AG04449 (cell line): ENCODE measurements at regions not wholly inside any gene's neighbourhood (a gene's known extent, or its start where the extent isn't known, plus 50 kb on each side); places are given as distances from the start of the nearest gene placed in this dataset.

Experiments used
- CTCF ChIA-PET: fragments of 350-600 bp; formaldehyde crosslinking; extraction: SDS; loops from one replicate; lab custom pipeline; 2021; ENCODE audit warnings: antibody characterized with exemption; lab: Yijun Ruan, JAX
- POLR2A ChIA-PET: fragments of 400-600, 350-600 bp; formaldehyde crosslinking; extraction: SDS; loops from one replicate; lab custom pipeline; 2020; ENCODE audit warnings: antibody characterized with exemption, inconsistent platforms; lab: Yijun Ruan, JAX
- DNase-seq: peaks from one replicate; pipeline ENCODE4 v3.0.0-alpha.2; 2010; ENCODE audit warnings: low read depth, low spot score
- H3K4me3 ChIP-seq: 2 replicates; pipeline ENCODE4 v1.5.1; 2011; ENCODE audit warnings: low read depth, mild to moderate bottlenecking, control low read depth, low read length
- TF ChIP-seq, protein P1 (sequence below): IDR thresholded peaks from one replicate; pipeline ENCODE4 v1.5.1; 2011; ENCODE audit warnings: mild to moderate bottlenecking, moderate library complexity, low read length, control low read depth, inconsistent platforms; ENCODE audit not compliant: insufficient read depth; ENCODE audit errors: missing control alignments

- POLR2A ChIA-PET = no interaction called here
- CTCF ChIA-PET = interaction anchor here (0.8 kb wide), 1 partner anchor 18 kb away, joined by 3 read pairs; no protein-coding TSS in a partner anchor
- no peak overlapping the region for H3K4me3 ChIP-seq
- no peak for DNase-seq
- TF ChIP-seq, protein P1, sequence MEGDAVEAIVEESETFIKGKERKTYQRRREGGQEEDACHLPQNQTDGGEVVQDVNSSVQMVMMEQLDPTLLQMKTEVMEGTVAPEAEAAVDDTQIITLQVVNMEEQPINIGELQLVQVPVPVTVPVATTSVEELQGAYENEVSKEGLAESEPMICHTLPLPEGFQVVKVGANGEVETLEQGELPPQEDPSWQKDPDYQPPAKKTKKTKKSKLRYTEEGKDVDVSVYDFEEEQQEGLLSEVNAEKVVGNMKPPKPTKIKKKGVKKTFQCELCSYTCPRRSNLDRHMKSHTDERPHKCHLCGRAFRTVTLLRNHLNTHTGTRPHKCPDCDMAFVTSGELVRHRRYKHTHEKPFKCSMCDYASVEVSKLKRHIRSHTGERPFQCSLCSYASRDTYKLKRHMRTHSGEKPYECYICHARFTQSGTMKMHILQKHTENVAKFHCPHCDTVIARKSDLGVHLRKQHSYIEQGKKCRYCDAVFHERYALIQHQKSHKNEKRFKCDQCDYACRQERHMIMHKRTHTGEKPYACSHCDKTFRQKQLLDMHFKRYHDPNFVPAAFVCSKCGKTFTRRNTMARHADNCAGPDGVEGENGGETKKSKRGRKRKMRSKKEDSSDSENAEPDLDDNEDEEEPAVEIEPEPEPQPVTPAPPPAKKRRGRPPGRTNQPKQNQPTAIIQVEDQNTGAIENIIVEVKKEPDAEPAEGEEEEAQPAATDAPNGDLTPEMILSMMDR = no peak
Measured at GRCh38 chr2:64795024-64795592, 141.4 kb upstream of the SERTAD2 start.

DNA sequence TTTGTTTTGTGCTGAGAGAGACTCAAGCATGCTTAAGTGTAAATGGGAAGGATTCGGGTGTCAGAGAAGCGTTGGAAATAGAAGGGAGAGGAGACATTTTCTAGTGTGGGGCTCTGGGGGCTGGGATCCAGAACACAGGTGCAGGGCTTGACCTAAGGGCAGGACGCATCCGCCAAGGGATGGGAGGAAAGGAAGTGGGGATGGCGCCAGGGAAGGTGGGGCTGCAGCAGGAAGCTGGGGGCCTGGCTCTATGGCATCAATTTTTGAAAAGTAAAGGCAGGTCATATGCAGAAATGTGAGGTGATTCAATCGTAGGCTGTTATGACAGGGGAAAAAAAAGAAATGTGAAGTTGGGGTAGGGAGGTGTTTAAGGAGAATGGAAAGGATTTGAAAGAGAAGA, 143.2 kb upstream of the SERTAD2 start:
- ChIA-PET CTCF (interaction anchor here (1.0 to 1.3 kb wide), 2 partner anchors 9 to 35 kb away, joined by 3 to 4 read pairs; no protein-coding TSS in a partner anchor), POLR2A (no interaction called here)
- no peak overlapping the region for H3K4me3 ChIP-seq
- TF ChIP-seq, protein P1 = no peak
- DNase-seq = no peak

- TF ChIP-seq, protein P1 = no peak
- H3K4me3 ChIP-seq = no peak overlapping the region
- DNase-seq = no peak
- ChIA-PET POLR2A (interaction anchor here (0.6 to 1.0 kb wide), 2 partner anchors 8 to 165 kb away, joined by 3 to 7 read pairs; no protein-coding TSS in a partner anchor), CTCF (interaction anchor here (0.8 to 1.0 kb wide), 2 partner anchors 10 to 48 kb away, joined by 3 read pairs; no protein-coding TSS in a partner anchor)
Measured at GRCh38 chr2:64797881-64798575, 144.3 kb upstream of the SERTAD2 start.

- POLR2A ChIA-PET = no interaction called here
- CTCF ChIA-PET = interaction anchor here (0.9 to 1.5 kb wide), 2 partner anchors 15 to 62 kb away, joined by 3 read pairs; no protein-coding TSS in a partner anchor
- DNase-seq = no peak
Measured at GRCh38 chr2:64799592-64800252, 146.0 kb upstream of the SERTAD2 start.

GRCh38 chr2:64803776-64804175, 150.1 kb upstream of the SERTAD2 start:
- H3K4me3 ChIP-seq = no peak overlapping the region
- ChIA-PET CTCF (no interaction called here), POLR2A (no interaction called here)
- DNase-seq = no peak
- TF ChIP-seq, protein P1 = no peak

More at GRCh38 chr2:64799592-64800252, 146.0 kb upstream of the SERTAD2 start:
- TF ChIP-seq, protein P1 = no peak
- no peak overlapping the region for H3K4me3 ChIP-seq

- POLR2A ChIA-PET = no interaction called here
- H3K4me3 ChIP-seq = no peak overlapping the region
- CTCF ChIA-PET = no interaction called here
- TF ChIP-seq, protein P1 = no peak
- no peak for DNase-seq
Measured at GRCh38 chr2:64804651-64805050, 150.9 kb upstream of the SERTAD2 start.
